Bronchial epithelial cell (primary cell): ENCODE measurements at regions not wholly inside any gene's neighbourhood (a gene's known extent, or its start where the extent isn't known, plus 50 kb on each side); places are given as distances from the start of the nearest gene placed in this dataset.

Experiments
- DNase-seq: peaks from one replicate; pipeline ENCODE4 v3.0.0-alpha.2; 2010; ENCODE audit warnings: low read depth
- FAIRE-seq: peaks from 2 replicates; lab custom pipeline; 2011; peaks lifted over from hg19 to GRCh38; lab: Jason Lieb, UNC
- H3K27me3 ChIP-seq: 2 replicates; pipeline ENCODE4 v1.5.1; 2011; ENCODE audit warnings: low read length; ENCODE audit not compliant: control insufficient read depth, insufficient read depth
- H3K36me3 ChIP-seq: 2 replicates; pipeline ENCODE4 v1.5.1; 2011; ENCODE audit warnings: low read length; ENCODE audit not compliant: control insufficient read depth, insufficient read depth
- H3K4me3 ChIP-seq: 2 replicates; pipeline ENCODE4 v1.5.1; 2011; ENCODE audit warnings: mild to moderate bottlenecking, low read depth, low read length, control low read depth
- CTCF ChIP-seq: IDR thresholded peaks from 2 replicates; pipeline ENCODE4 v1.5.1; 2011; ENCODE audit warnings: mild to moderate bottlenecking, moderate library complexity, low read length, control low read depth, inconsistent platforms; ENCODE audit not compliant: insufficient read depth, severe bottlenecking

- no peak for FAIRE-seq
- DNase-seq, result no peak
- TF ChIP-seq CTCF, result no peak
Measured at GRCh38 chr6:44660561-44661220, 273.2 kb downstream of the CDC5L start.

DNA sequence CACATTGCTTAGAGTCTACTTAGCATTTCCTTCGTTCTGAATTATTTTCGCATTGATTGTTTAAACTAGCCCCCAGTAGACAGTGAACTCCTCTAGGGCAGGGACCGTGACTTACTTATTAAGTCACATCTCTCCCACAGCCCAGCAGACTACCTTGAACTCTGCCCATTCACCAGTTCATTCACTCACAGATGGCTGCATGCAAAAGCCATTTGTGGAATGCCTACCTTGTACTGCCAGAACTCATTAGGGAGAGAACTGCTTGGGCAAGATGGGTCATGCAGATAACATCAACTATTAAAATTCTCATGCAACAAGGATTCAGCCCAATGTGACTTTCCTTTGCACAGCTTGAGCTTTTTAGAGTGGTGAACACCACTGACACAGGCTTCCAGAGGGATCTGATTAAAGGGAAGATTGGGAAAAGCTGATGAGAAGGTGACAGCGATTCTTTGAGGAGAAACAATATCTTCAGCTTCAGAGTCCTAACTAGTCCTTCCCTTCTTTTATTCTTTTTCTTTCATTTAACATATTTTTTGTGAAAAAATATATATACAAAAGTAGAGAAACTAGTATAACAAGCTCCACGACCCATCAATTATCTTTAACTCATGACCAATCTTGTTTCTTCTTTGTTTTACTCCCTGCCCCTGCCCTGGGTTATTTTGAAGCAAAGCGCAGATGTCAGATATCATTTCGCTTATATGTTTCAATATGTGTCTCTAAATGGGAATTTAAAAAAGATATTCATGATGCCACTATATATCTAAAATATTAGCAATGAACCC is 273.9 kb downstream of the CDC5L start:
- no peak for TF ChIP-seq CTCF
- no peaks in the 10 kb centered on the region for H3K36me3 ChIP-seq
- DNase-seq, result peak; percentile 84
- no peaks in the 10 kb centered on the region for H3K27me3 ChIP-seq
- no peak for FAIRE-seq
- H3K4me3 ChIP-seq, result no peak overlapping the region

More at GRCh38 chr6:44660561-44661220, 273.2 kb downstream of the CDC5L start:
- no peak overlapping the region for H3K4me3 ChIP-seq
- no peaks in the 10 kb centered on the region for H3K36me3 ChIP-seq
- H3K27me3 ChIP-seq, result no peaks in the 10 kb centered on the region

DNA sequence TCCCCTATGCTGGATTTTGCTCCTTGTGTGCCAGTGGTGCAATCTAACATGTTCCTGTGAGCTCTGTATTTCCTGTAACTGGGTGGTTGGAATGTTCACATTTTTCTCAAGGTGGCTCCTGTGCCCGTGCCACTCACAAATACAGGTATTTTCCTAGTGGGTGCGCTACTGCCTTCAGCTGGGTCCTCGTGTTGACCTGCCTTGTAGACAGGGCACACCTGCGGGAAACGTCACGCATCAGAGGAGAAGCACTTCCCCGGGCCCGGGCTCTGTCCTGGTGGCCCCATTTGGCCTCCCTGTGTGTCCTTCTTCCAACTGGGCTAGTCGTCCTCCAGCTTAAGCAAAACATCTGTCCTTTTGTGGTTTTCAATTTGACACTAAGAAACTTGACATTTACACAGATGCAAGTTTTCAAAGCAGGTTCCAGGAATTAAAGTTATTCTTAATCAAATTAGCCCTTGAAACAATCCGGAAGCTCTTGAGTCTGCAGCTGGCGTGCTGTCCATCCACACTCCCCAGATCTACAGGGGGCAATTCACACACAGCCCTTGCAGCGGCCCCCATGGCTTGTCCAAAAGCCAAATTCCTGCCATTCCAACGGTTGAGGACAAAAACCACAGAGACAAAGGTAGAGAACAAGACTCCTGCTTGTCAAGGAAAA is 275.1 kb downstream of the CDC5L start:
- no peak overlapping the region for H3K4me3 ChIP-seq
- no peak for FAIRE-seq
- no peaks in the 10 kb centered on the region for H3K27me3 ChIP-seq
- DNase-seq, result no peak
- H3K36me3 ChIP-seq, result no peaks in the 10 kb centered on the region
- no peak for TF ChIP-seq CTCF

- Histone ChIP-seq H3K4me3 (no peak overlapping the region), H3K36me3 (no peaks in the 10 kb centered on the region), H3K27me3 (no peaks in the 10 kb centered on the region)
- TF ChIP-seq CTCF, result no peak
- no peak for FAIRE-seq
- no peak for DNase-seq
Measured at GRCh38 chr6:44663860-44664634, 276.5 kb downstream of the CDC5L start.

DNA sequence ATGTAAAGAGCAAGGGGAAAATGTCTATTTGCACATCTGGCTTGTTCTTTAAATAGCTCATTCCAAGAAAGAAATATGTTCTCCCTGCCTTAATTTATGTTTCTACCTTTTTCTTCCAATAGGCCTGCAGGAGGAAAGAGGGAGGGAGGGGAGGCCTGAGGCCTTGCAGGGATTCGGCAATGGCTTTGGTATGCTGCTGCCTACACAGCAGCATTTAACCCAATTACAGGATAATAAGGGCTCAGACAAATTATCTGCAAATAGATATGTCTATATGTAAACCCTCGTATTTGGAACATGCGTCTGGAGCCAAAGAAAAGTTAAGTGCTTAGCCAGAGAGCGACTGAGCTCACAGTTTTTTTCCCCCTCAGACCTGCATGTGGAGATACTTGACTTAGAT is 277.2 kb downstream of the CDC5L start:
- no peak for TF ChIP-seq CTCF
- no peaks in the 10 kb centered on the region for H3K27me3 ChIP-seq
- H3K4me3 ChIP-seq, result no peak overlapping the region
- DNase-seq, result no peak
- H3K36me3 ChIP-seq, result no peaks in the 10 kb centered on the region
- FAIRE-seq, result no peak
